Sigmoid colon (tissue), 6 donors: ENCODE measurements at regions not wholly inside any gene's neighbourhood (a gene's known extent, or its start where the extent isn't known, plus 50 kb on each side); places are given as distances from the start of the nearest gene placed in this dataset.
"Not testable (repeated sequence)": the region's sequence is repeated elsewhere in the genome, so short reads cannot be mapped to it uniquely, and the experiment has no call there.

Source experiments
- DNase-seq: peaks from one replicate; pipeline ENCODE4 v3.0.0-alpha.2; 2019
- H3K27ac ChIP-seq, 4 donors: fragments of 200-600 bp; sonication (generic); one replicate each; pipeline ENCODE4 v1.5.1; 2016 to 2019; ENCODE audit warnings: mild to moderate bottlenecking in 1 of 4
- H3K27me3 ChIP-seq, 3 donors: fragments of 200-600 bp; sonication (generic); one replicate each; pipeline ENCODE4 v1.5.1; 2019; ENCODE audit warnings: mild to moderate bottlenecking in 1 of 3
- H3K36me3 ChIP-seq, 4 donors: fragments of 200-600 bp; sonication (generic); one replicate each; pipeline ENCODE4 v1.5.1; 2016 to 2019
- H3K4me1 ChIP-seq, 4 donors: fragments of 200-600 bp; sonication (generic); one replicate each; pipeline ENCODE4 v1.5.1; 2017 to 2019
- H3K4me3 ChIP-seq, 4 donors: fragments of 200-600 bp; sonication (generic); one replicate each; pipeline ENCODE4 v1.5.1; 2017 to 2019; ENCODE audit warnings: mild to moderate bottlenecking in 2 of 4, moderate library complexity in 1 of 4
- H3K9me3 ChIP-seq, 4 donors: fragments of 200-600 bp in 3 of 4; sonication (generic) in 3 of 4; one replicate each; pipeline versions ENCODE4 v1.5.1 to v1.6.1; 2013 to 2019
- EP300 ChIP-seq, 4 donors: sonication (generic); formaldehyde crosslinking; IDR thresholded peaks; one replicate each; pipeline ENCODE4 v1.6.1; 2017; ENCODE audit warnings: antibody characterized with exemption in 4 of 4
- POLR2A ChIP-seq, 2 donors: fragments of 450-650 bp; IDR thresholded peaks; one replicate each; pipeline ENCODE4 v1.6.1; 2016; ENCODE audit warnings: antibody characterized with exemption in 2 of 2, mild to moderate bottlenecking in 2 of 2, moderate library complexity in 2 of 2
- POLR2AphosphoS5 ChIP-seq, 4 donors: sonication (generic); formaldehyde crosslinking; IDR thresholded peaks; one replicate each; pipeline ENCODE4 v1.6.1; 2017; ENCODE audit warnings: antibody characterized with exemption in 4 of 4
- WGBS, 2 donors: extraction: QIAGEN DNeasy Blood & Tissue Kit; methylation state at CpG; one replicate each; pipeline ENCODE4 v1.1.7; 2013; 5-methylcytosine and 5-hydroxymethylcytosine counted together
- intact Hi-C: fragments of 100-400 bp; cut with DNase I; formaldehyde crosslinking; loops from one replicate; pipeline ENCODE4 v1.15.1; 2023
- TF ChIP-seq, protein P1 (sequence below), 4 experiments: fragments of 450-650 bp in 3 of 4; fragments of 200-600 bp in 1 of 4; IDR thresholded peaks; one replicate each; pipeline ENCODE4 v1.5.1; 2016 to 2019; ENCODE audit warnings: antibody characterized with exemption in 4 of 4, mild to moderate bottlenecking in 3 of 4, moderate library complexity in 2 of 4
- donor health status: healthy with polysubstance abuse.
- donor health status: healthy.

DNA sequence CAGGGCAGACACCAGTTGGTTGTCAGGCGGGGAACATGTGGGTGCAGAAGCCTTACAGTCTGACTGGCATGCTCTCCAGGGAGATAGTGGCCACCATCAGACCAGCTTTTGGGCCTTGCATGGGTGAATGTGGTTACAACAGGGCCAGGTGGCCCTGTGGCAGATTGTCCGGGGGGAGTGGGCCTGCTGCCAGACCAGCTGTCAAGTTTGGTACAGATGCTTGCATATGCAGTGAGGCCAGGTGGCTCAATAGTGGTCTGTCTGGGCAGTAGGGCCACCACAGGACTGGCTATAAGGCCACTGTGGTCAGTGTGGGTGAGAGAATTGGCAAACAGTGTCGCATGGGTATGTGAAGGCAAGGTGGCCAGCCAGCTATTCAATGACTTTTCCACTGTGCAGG, 148.7 kb downstream of the FAM174A start:
- H3K4me3 ChIP-seq = no peak overlapping the region
- no peaks in the 10 kb centered on the region for H3K36me3 ChIP-seq
- intact Hi-C loops = no loop called here
- H3K4me1 ChIP-seq = no peaks in the 10 kb centered on the region
- 74 to 95% methylated on average over 3 of the region's 3 CpGs for WGBS, 2 donors
- H3K9me3 ChIP-seq = peaks cover 0 to 6% (median 4%) of the 10 kb centered on the region in 4 donors
- H3K27ac ChIP-seq = no peak overlapping the region
- DNase-seq = no peak
- TF ChIP-seq POLR2AphosphoS5 (IDR thresholded peaks at IDR 0.05) = no peak
- no peak for TF ChIP-seq EP300 (IDR thresholded peaks at IDR 0.05)
- no peak for TF ChIP-seq POLR2A (IDR thresholded peaks at IDR 0.05)
- TF ChIP-seq, protein P1, sequence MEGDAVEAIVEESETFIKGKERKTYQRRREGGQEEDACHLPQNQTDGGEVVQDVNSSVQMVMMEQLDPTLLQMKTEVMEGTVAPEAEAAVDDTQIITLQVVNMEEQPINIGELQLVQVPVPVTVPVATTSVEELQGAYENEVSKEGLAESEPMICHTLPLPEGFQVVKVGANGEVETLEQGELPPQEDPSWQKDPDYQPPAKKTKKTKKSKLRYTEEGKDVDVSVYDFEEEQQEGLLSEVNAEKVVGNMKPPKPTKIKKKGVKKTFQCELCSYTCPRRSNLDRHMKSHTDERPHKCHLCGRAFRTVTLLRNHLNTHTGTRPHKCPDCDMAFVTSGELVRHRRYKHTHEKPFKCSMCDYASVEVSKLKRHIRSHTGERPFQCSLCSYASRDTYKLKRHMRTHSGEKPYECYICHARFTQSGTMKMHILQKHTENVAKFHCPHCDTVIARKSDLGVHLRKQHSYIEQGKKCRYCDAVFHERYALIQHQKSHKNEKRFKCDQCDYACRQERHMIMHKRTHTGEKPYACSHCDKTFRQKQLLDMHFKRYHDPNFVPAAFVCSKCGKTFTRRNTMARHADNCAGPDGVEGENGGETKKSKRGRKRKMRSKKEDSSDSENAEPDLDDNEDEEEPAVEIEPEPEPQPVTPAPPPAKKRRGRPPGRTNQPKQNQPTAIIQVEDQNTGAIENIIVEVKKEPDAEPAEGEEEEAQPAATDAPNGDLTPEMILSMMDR (IDR thresholded peaks at IDR 0.05) = no peak
- H3K27me3 ChIP-seq = no peaks in the 10 kb centered on the region

DNA sequence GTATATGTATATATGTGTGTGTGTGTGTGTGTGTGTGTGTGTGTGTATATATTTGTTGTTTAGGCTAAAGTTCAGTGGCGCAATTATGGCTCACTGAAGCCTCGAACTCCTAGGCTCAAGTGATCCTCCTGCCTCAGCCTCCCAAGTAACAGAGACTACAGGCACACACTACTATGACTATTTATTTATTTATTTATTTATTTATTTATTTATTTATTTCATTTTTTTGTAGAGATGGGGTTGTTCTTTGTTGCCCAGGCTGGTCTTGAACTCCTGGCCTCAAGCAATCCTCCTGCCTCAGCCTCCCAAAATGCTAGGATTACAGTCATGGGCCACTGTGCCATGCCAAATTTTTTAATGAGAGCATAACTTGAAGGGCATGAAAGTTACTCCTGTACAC, 149.9 kb downstream of the FAM174A start:
- H3K36me3 ChIP-seq, H3K4me3 ChIP-seq, intact Hi-C loops, H3K4me1 ChIP-seq, H3K9me3 ChIP-seq, H3K27me3 ChIP-seq, H3K27ac ChIP-seq, DNase-seq: not testable (repeated sequence)
- WGBS, 2 donors = 89 to 93% methylated on average over 2 of the region's 2 CpGs

GRCh38 chr5:100688834-100689233, 153.7 kb downstream of the FAM174A start:
- H3K9me3 ChIP-seq, H3K36me3 ChIP-seq, H3K27me3 ChIP-seq, H3K27ac ChIP-seq, DNase-seq, H3K4me1 ChIP-seq, H3K4me3 ChIP-seq, intact Hi-C loops: not testable (repeated sequence)
- 91 to 95% methylated on average over 26 of the region's 26 CpGs for WGBS, 2 donors

DNA sequence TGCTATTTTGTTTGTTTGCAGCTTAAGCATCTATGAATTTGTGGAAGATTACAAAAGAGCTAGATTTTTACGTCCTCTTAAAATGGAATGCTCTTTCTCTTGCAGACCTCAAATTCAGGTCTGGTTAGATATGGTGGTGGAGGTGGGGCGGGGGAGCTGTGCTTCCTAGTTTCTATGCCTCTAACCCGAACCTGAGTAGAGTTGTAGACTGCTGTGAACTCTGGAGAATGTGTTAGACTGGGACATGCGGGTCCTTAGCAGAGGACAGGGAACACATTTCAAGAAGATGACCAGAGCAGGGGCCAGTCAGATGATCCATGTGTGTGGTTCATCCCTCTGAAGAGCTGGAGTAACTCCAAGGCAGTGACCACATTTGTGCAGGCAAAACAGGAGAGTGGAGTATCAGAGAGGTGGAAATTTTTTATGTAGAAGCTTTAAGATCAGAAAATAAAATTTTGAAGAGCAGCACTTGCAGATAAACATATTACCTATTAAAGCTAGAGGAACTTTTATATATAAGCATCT, 154.9 kb downstream of the FAM174A start:
- Histone ChIP-seq H3K4me3 (no peak overlapping the region), H3K27me3 (no peaks in the 10 kb centered on the region), H3K27ac (no peak overlapping the region), H3K9me3 (no peaks in the 10 kb centered on the region), H3K36me3 (no peaks in the 10 kb centered on the region), H3K4me1 (no peaks in the 10 kb centered on the region)
- TF ChIP-seq POLR2A (IDR thresholded peaks at IDR 0.05) (no peak), POLR2AphosphoS5 (IDR thresholded peaks at IDR 0.05) (no peak), EP300 (IDR thresholded peaks at IDR 0.05) (no peak)
- TF ChIP-seq, protein P1 (IDR thresholded peaks at IDR 0.05) = no peak
- intact Hi-C loops = no loop called here
- WGBS, 2 donors = 79 to 89% methylated on average over 4 of the region's 4 CpGs
- DNase-seq = no peak

DNA sequence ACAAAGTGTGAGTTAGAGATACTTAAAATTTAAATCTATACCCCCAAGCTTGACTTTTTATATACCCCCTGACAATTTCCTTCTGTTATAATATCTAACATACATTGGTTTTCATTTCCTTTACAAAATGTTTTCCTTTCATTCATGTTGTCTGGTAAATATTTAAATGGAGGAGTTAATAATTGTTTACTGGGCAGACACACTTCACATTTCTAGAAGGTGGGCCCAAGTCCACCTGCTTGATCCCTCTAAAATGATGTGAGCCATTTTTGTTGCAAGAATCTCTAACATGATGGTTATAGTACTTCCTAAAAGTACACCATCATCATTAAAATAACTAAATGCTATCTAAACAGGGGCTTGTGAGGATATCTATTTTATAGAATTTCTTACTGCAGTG, 155.9 kb downstream of the FAM174A start:
- intact Hi-C loops = no loop called here
- Histone ChIP-seq H3K27ac (no peak overlapping the region), H3K36me3 (no peaks in the 10 kb centered on the region), H3K4me1 (no peaks in the 10 kb centered on the region), H3K27me3 (no peaks in the 10 kb centered on the region), H3K4me3 (no peak overlapping the region), H3K9me3 (no peaks in the 10 kb centered on the region)
- TF ChIP-seq, protein P1 (IDR thresholded peaks at IDR 0.05) = no peak
- no peak for TF ChIP-seq POLR2AphosphoS5 (IDR thresholded peaks at IDR 0.05)
- no peak for TF ChIP-seq POLR2A (IDR thresholded peaks at IDR 0.05)
- no peak for TF ChIP-seq EP300 (IDR thresholded peaks at IDR 0.05)
- DNase-seq = no peak

GRCh38 chr5:100691548-100691947, 156.4 kb downstream of the FAM174A start:
- intact Hi-C loops = no loop called here
- 93% methylated on average over 1 of the region's 1 CpG for WGBS, 2 donors
- Histone ChIP-seq H3K36me3 (no peaks in the 10 kb centered on the region), H3K4me1 (no peaks in the 10 kb centered on the region), H3K4me3 (no peak overlapping the region), H3K27me3 (no peaks in the 10 kb centered on the region), H3K9me3 (no peaks in the 10 kb centered on the region), H3K27ac (no peak overlapping the region)
- TF ChIP-seq, protein P1 (IDR thresholded peaks at IDR 0.05) = no peak
- DNase-seq = no peak
